ENCODE measurements at regions not wholly inside any gene's neighbourhood (a gene's known extent, or its start where the extent isn't known, plus 50 kb on each side); places are given as distances from the start of the nearest gene placed in this dataset.

DNA sequence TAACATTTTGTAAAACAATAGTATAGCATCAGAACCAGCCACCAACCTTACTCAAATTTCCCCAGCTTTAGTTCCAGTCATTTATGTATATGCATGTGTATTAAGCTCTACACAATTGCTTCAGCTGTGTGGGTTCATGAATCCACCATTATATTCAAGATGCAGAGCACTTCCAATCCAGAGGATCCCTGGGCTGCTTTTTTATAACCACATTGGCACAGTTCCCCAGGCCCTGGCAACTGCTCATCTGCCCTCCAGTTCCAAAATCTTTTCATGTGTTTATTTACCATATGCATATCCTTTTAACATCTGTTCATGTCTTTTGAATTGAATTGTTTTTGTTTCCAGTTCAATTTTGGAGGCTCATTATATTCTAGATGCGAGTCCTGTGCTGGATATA lies 482.9 kb upstream of the HS6ST1 start:
- TF ChIP-seq, protein P1, sequence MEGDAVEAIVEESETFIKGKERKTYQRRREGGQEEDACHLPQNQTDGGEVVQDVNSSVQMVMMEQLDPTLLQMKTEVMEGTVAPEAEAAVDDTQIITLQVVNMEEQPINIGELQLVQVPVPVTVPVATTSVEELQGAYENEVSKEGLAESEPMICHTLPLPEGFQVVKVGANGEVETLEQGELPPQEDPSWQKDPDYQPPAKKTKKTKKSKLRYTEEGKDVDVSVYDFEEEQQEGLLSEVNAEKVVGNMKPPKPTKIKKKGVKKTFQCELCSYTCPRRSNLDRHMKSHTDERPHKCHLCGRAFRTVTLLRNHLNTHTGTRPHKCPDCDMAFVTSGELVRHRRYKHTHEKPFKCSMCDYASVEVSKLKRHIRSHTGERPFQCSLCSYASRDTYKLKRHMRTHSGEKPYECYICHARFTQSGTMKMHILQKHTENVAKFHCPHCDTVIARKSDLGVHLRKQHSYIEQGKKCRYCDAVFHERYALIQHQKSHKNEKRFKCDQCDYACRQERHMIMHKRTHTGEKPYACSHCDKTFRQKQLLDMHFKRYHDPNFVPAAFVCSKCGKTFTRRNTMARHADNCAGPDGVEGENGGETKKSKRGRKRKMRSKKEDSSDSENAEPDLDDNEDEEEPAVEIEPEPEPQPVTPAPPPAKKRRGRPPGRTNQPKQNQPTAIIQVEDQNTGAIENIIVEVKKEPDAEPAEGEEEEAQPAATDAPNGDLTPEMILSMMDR (IDR thresholded peaks at IDR 0.05): no peak
- no peak for TF ChIP-seq POLR2A (IDR thresholded peaks at IDR 0.05)
